GM10266 (cell line): ENCODE measurements at regions not wholly inside any gene's neighbourhood (a gene's known extent, or its start where the extent isn't known, plus 50 kb on each side); places are given as distances from the start of the nearest gene placed in this dataset.

ENCODE experiments used
- DNase-seq: peaks from one replicate; pipeline ENCODE4 v3.0.0; 2012; ENCODE audit errors: extremely low spot score
- TF ChIP-seq, protein P1 (sequence below): IDR thresholded peaks from 2 replicates; pipeline ENCODE4 v1.5.1; 2012; ENCODE audit warnings: mild to moderate bottlenecking, low read depth; ENCODE audit not compliant: control insufficient read depth, insufficient read depth; ENCODE audit errors: missing control alignments

DNA sequence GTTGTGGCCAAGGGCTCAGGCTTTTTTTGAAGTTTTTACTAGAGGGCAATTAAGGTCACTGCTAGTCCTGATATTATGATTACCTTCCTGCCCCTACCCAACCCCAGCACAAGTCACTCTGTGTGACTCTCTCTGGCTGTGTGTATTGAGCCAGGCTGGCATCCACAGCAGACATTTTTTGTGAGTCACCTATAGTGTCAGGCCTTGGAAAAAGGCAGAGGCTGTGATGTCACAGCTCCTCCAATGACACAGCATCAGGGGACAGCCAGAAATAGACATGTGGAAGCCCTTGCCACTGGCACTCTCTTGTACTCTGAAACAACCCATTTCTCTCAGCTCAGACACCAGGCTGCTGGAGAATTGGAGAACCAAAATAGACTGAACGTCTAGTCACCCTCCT lies 145.4 kb downstream of the NMUR2 start:
- DNase-seq: no peak

GRCh38 chr5:152256580-152256979 lies 148.5 kb downstream of the NMUR2 start:
- TF ChIP-seq, protein P1, sequence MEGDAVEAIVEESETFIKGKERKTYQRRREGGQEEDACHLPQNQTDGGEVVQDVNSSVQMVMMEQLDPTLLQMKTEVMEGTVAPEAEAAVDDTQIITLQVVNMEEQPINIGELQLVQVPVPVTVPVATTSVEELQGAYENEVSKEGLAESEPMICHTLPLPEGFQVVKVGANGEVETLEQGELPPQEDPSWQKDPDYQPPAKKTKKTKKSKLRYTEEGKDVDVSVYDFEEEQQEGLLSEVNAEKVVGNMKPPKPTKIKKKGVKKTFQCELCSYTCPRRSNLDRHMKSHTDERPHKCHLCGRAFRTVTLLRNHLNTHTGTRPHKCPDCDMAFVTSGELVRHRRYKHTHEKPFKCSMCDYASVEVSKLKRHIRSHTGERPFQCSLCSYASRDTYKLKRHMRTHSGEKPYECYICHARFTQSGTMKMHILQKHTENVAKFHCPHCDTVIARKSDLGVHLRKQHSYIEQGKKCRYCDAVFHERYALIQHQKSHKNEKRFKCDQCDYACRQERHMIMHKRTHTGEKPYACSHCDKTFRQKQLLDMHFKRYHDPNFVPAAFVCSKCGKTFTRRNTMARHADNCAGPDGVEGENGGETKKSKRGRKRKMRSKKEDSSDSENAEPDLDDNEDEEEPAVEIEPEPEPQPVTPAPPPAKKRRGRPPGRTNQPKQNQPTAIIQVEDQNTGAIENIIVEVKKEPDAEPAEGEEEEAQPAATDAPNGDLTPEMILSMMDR: no peak
- no peak for DNase-seq

More for the DNA sequence above, 145.4 kb downstream of the NMUR2 start:
- TF ChIP-seq, protein P1: no peak

- TF ChIP-seq, protein P1: no peak
- DNase-seq: no peak
Measured at GRCh38 chr5:152255411-152255810, 149.7 kb downstream of the NMUR2 start.

DNA sequence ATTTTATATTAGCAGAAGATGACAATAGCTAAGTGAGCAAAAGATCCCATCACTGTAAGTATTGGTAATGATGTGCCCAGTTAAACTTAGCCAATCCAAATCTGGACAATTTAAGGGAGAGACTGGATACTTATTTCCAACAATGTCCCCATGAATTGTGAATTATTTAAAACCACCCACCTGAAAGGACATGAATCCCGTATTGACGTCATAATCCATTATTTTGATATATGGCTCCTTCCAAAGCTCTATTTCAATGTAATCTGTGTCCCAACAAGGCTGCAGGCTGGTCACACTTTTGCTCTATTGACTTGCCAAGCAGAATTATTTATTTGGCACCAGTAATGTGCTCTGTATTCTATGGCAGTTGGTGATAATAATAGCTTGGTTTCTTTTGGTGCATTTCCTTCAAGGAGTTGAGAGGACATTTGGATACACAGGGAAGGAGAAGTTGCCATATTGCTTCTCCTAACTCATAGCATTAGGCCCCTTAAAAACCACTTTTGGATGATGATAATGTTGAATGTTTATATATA lies 157.2 kb downstream of the NMUR2 start:
- DNase-seq: no peak
- TF ChIP-seq, protein P1: no peak

DNA sequence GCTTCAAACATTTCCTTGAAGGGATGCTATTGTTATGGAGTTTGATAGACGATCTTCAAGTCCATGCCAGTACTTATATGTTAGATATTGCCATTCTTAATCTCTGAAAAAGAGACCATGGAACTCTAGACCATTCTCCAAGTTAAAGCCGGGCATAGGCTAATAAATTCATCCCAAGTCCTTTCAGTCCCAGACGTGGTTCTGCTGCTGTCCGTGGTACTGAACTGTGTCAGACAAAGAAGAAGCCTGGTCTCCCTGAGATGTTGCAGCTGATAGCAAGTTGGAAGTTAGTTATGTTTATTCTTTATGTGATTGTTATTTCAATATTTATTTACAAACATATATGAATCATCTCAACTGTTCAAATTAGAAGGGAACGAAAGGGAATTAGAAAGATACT lies 158.7 kb downstream of the NMUR2 start:
- TF ChIP-seq, protein P1: no peak
- no peak for DNase-seq

GRCh38 chr5:152237531-152237930 lies 167.5 kb downstream of the NMUR2 start:
- no peak for DNase-seq
- TF ChIP-seq, protein P1: no peak

GRCh38 chr5:152226191-152226590 lies 178.9 kb downstream of the NMUR2 start:
- TF ChIP-seq, protein P1: no peak
- DNase-seq: no peak
